ENCODE measurements at regions not wholly inside any gene's neighbourhood (a gene's known extent, or its start where the extent isn't known, plus 50 kb on each side); places are given as distances from the start of the nearest gene placed in this dataset.
"Not testable (repeated sequence)": the region's sequence is repeated elsewhere in the genome, so short reads cannot be mapped to it uniquely, and the experiment has no call there.

- intact Hi-C loops (cut with micrococcal nuclease; ENCODE audit: unreplicated experiment) = no loop called here
- Histone ChIP-seq H3K4me3 (ENCODE audit: low read depth, low read length, poor library complexity, severe bottlenecking) (no peak overlapping the region), H4K20me1 (ENCODE audit: insufficient read depth, low read length) (no peaks in the 10 kb centered on the region), H3K4me1 (ENCODE audit: insufficient read depth, low read length, poor library complexity, severe bottlenecking) (peaks cover 51% of the 10 kb centered on the region), H3K9me3 (ENCODE audit: low read length) (0 out of 2 replicates have a peak, but pooled peaks cover 9% of the 10 kb centered on the region), H3K27ac (ENCODE audit: low read depth, low read length, poor library complexity, severe bottlenecking) (no peak overlapping the region), H3K4me2 (ENCODE audit: low read length) (peak overlapping the region; percentile 68; the same call in 1 of the 2 replicates), H3K9me2 (ENCODE audit: insufficient read depth, low read length) (no peaks in the 10 kb centered on the region), H3K79me2 (ENCODE audit: insufficient read depth, low read depth, low read length) (no peaks in the 10 kb centered on the region), H2AFZ (ENCODE audit: low read length) (peak overlapping the region; percentile 95), H3K36me3 (ENCODE audit: insufficient read depth, low read length) (no peaks in the 10 kb centered on the region)
- POLR2A ChIA-PET = interaction anchor here (0.6 to 2.3 kb wide), 4 partner anchors 9 to 344 kb away, joined by 3 to 14 read pairs (median 6); partner anchors contain the start of gene IRF2BP2
- TF ChIP-seq, protein P1, sequence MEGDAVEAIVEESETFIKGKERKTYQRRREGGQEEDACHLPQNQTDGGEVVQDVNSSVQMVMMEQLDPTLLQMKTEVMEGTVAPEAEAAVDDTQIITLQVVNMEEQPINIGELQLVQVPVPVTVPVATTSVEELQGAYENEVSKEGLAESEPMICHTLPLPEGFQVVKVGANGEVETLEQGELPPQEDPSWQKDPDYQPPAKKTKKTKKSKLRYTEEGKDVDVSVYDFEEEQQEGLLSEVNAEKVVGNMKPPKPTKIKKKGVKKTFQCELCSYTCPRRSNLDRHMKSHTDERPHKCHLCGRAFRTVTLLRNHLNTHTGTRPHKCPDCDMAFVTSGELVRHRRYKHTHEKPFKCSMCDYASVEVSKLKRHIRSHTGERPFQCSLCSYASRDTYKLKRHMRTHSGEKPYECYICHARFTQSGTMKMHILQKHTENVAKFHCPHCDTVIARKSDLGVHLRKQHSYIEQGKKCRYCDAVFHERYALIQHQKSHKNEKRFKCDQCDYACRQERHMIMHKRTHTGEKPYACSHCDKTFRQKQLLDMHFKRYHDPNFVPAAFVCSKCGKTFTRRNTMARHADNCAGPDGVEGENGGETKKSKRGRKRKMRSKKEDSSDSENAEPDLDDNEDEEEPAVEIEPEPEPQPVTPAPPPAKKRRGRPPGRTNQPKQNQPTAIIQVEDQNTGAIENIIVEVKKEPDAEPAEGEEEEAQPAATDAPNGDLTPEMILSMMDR (conservative IDR thresholded peaks at IDR 0.05; ENCODE audit: low read length) = no peak
- TF ChIP-seq EZH2phosphoT487 (IDR thresholded peaks at IDR 0.05; ENCODE audit: borderline replicate concordance, low read depth, low read length) = no peak
- no TSS peak for BruUV-seq (replicated peaks)
- CTCF ChIA-PET (ENCODE audit: unreplicated experiment) = no interaction called here
- no peak for DNase-seq (ENCODE audit: low spot score)
These were observed 174.8 kb downstream of the TOMM20 start for GRCh38 chr1:234953655-234954405.

DNA sequence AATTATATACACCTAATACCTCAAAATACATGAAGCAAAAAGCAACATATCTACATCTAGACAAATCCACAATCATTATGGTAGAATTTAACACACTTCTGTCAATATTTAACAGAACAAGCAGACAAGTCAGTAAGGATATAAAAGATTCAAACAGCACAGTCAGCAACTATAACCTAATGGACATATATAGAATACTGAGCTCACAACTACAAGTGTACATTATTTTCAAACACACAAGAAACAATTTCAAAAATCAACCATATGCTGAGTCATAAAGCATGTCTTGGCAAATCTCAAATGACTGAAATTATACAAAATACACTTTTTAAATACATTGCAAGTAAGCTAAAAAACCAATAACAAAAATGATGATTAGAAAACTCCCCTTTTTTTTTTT lies 178.0 kb downstream of the TOMM20 start:
- TF ChIP-seq, protein P1 (conservative IDR thresholded peaks at IDR 0.05; ENCODE audit: low read length) = no peak
- no peak for TF ChIP-seq EZH2phosphoT487 (IDR thresholded peaks at IDR 0.05; ENCODE audit: borderline replicate concordance, low read depth, low read length)
- CTCF ChIA-PET (ENCODE audit: unreplicated experiment) = no interaction called here

GRCh38 chr1:234949528-234949927 lies 179.1 kb downstream of the TOMM20 start:
- H3K4me2 ChIP-seq (ENCODE audit: low read length); H3K27ac ChIP-seq (ENCODE audit: low read depth, low read length, poor library complexity, severe bottlenecking); H3K4me3 ChIP-seq (ENCODE audit: low read depth, low read length, poor library complexity, severe bottlenecking); H4K20me1 ChIP-seq (ENCODE audit: insufficient read depth, low read length); BruUV-seq (replicated peaks); H3K36me3 ChIP-seq (ENCODE audit: insufficient read depth, low read length); H3K9me2 ChIP-seq (ENCODE audit: insufficient read depth, low read length); H3K79me2 ChIP-seq (ENCODE audit: insufficient read depth, low read depth, low read length); DNase-seq (ENCODE audit: low spot score); CTCF ChIA-PET (ENCODE audit: unreplicated experiment); H3K9me3 ChIP-seq (ENCODE audit: low read length); intact Hi-C loops (cut with micrococcal nuclease; ENCODE audit: unreplicated experiment); H2AFZ ChIP-seq (ENCODE audit: low read length): not testable (repeated sequence)
- POLR2A ChIA-PET = interaction anchor here (0.6 to 3.6 kb wide), 6 partner anchors 7 to 336 kb away, joined by 3 to 18 read pairs (median 3); no protein-coding TSS in a partner anchor
- H3K4me1 ChIP-seq (ENCODE audit: insufficient read depth, low read length, poor library complexity, severe bottlenecking) = peaks cover 20% of the 10 kb centered on the region

More for the DNA sequence above, 178.0 kb downstream of the TOMM20 start:
- Histone ChIP-seq H3K36me3 (ENCODE audit: insufficient read depth, low read length) (no peaks in the 10 kb centered on the region), H3K9me3 (ENCODE audit: low read length) (0 out of 2 replicates have a peak, but pooled peaks cover 9% of the 10 kb centered on the region), H3K9me2 (ENCODE audit: insufficient read depth, low read length) (no peaks in the 10 kb centered on the region), H3K4me3 (ENCODE audit: low read depth, low read length, poor library complexity, severe bottlenecking) (no peak overlapping the region), H3K4me2 (ENCODE audit: low read length) (no peak overlapping the region), H2AFZ (ENCODE audit: low read length) (no peak overlapping the region), H3K79me2 (ENCODE audit: insufficient read depth, low read depth, low read length) (no peaks in the 10 kb centered on the region), H3K27ac (ENCODE audit: low read depth, low read length, poor library complexity, severe bottlenecking) (no peak overlapping the region), H3K4me1 (ENCODE audit: insufficient read depth, low read length, poor library complexity, severe bottlenecking) (peaks cover 20% of the 10 kb centered on the region), H4K20me1 (ENCODE audit: insufficient read depth, low read length) (no peaks in the 10 kb centered on the region)
- no TSS peak for BruUV-seq (replicated peaks)
- DNase-seq (ENCODE audit: low spot score) = no peak
- POLR2A ChIA-PET = interaction anchor here (0.8 to 1.7 kb wide), 5 partner anchors 10 to 20 kb away, joined by 3 to 5 read pairs (median 4); no protein-coding TSS in a partner anchor
- intact Hi-C loops (cut with micrococcal nuclease; ENCODE audit: unreplicated experiment) = no loop called here

Measured in OCI-LY7 (cell line).